ENCODE measurements at regions not wholly inside any gene's neighbourhood (a gene's known extent, or its start where the extent isn't known, plus 50 kb on each side); places are given as distances from the start of the nearest gene placed in this dataset.
A peak's percentile ranks its signal among the peaks of the same experiment; 100 is the strongest.
"Not testable (repeated sequence)": the region's sequence is repeated elsewhere in the genome, so short reads cannot be mapped to it uniquely, and the experiment has no call there.

DNA sequence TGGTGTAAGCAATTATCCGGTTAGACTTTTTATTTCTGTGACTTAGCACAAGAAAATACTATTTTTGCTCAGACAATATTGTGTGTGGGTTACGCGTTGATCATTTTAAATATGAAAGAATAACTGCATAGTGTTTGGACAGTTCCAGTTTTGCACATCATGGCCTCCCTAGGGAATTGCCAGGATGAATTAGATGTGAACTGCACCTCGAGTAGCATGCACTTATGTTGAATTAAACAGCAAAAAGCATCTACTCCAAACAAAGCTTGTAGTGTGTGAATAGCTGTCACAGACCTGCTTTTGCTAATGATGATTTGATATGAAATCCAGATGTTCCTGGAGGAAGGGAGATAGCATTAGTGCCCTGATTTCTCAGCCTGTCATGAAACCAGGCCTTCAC is 184.8 kb upstream of the NLGN4Y start:
- in situ Hi-C loops (cut with HindIII; ENCODE audit: low pct_unique_long_range_greater_than_20kb, low sequenced_read_pairs), result no loop called here
- no peak for DNase-seq (ENCODE audit: low read depth)

DNA sequence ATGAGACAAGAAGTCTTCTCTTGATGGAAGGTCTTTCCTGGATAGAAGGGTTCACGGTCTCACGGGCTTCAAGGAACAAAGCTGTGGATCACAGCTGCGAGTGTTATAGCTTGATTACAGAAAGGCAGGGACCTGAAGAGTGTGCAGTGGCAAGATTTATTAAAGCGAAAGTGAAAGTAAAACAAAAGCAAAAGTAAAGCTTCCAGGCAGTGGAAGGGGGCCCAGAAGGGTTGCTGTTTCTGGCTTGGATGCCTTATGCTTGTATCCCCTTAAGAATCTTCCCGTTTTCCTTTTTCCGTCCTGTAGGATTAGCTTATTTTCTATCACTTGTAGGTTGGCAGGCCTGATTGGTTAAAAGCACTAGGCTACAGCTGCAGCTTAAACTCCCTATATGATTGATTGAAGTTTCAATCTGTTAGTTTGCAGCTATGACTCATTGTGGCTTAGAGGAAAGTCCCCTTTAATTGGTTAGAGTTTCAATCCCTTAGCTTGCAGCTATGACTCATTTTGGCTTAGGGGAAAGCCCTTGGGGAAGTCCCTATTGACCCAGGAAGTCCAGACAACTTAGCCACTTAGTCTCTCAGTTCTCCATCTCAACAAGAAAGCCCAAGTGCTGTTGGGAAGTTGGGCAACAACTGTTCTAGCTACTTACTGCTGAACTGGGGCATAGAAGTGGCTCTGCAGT is 183.7 kb upstream of the NLGN4Y start:
- DNase-seq (ENCODE audit: low read depth), result peak; percentile 75

DNA sequence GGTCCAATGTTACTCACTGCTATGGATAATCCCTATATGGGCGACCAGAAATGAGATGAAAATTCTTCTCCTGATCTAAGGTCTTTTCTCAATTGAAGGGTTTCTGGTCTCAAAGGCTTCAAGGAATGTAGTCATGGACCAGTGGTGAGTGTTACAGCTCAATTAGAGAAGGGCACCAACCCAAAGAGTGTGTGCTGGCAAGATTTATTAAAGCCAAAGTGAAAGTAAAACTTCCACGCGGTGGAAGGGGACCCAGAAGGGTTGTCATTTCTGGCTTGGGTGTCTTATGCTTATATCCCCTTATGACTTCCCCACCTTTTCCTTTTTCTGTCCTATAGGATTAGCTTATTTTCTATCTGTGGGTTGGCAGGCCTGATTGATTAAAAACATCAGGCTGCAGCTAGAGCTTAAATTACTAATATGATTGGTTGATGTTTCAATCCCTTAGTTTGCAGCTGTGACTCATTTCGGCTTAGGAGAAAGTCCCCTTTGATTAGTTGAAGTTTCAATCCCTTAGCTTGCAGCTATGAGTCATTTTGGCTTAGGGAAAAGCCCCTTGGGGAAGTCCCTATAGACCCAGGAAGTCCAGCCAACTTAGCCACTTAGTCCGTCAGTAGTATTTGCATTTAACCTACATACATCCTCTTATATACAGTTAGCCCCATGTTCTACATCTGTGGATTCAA is 179.5 kb upstream of the NLGN4Y start:
- peak; percentile 28 for DNase-seq (ENCODE audit: low read depth)
- in situ Hi-C loops (cut with HindIII; ENCODE audit: low pct_unique_long_range_greater_than_20kb, low sequenced_read_pairs), result no loop called here

More for the DNA sequence above, 183.7 kb upstream of the NLGN4Y start:
- in situ Hi-C loops (cut with HindIII; ENCODE audit: low pct_unique_long_range_greater_than_20kb, low sequenced_read_pairs), result no loop called here

DNA sequence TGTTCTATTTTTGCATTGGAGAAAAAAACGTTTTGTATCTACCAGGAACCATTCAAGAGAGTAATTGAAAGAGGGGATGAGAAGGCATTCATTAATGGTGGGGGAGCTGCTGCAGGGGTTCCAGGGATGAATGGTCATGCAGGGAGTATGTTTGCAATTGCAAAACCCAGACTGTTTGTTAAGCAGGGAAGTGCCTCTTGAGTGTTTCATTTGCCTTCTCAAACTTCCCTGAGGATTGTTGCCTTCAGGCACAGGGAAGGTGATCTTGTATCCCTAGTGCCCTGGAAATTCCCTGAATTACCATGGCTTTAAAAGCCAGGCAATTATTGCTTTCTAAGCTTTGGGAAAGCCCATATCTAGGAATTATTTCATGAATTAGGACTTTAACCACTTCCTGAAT is 172.7 kb upstream of the NLGN4Y start:
- in situ Hi-C loops (cut with HindIII; ENCODE audit: low pct_unique_long_range_greater_than_20kb, low sequenced_read_pairs), result no loop called here
- no peak for DNase-seq (ENCODE audit: low read depth)

DNA sequence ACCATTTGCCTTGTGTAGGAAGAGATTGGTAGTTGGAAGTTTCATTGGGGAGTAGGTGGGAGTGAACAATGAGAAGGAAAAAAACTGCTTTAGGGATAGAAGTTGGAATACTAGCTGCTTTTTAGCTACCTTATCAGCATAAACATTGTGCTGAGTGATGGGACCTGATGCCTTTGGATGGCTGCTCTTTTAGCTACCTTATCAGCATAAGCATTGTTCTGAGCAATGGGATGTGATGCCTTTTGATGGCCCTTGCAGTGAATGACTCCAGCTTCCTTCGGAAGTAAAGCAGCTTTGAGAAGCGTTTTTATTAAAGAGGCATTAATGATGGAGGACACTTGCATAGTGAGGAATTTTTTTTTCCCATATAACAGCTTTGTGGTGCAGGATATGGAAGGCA is 168.2 kb upstream of the NLGN4Y start:
- DNase-seq (ENCODE audit: low read depth), result no peak
- in situ Hi-C loops (cut with HindIII; ENCODE audit: low pct_unique_long_range_greater_than_20kb, low sequenced_read_pairs), result no loop called here

DNA sequence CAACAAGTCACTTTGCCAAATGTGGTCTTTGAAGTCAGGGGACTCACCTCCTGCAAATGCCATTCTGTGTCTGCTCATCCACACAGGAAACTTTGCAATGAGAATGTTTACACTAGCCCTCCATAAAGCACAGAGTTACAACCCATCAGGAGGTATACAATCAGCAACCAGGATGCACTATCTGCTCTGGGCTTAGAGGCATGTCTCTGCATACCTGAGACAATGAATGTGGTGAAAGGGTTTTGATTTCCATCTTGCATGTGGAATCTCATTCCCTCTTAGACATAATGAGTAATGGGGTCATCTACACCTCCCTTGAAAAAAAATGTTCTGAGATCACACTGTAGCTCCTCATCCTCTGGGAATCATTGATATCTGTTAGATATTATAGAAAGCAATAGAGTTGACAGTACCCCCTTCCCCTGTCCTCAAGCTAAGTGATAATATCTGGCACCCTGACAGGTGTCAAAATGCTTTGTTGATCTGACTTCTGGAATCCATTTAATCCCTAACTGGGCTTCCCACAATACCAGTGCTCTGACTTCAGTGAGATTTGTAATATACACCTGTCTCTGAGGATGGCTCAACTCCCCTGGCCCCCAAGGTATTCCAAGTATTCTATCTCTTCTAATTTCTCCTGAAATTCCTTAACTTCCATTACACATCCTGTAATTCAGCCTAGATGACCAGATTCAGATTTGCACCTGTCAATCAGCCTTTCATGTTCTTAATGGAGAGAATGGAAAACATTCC is 163.4 kb upstream of the NLGN4Y start:
- in situ Hi-C loops (cut with HindIII; ENCODE audit: low pct_unique_long_range_greater_than_20kb, low sequenced_read_pairs), result no loop called here
- DNase-seq (ENCODE audit: low read depth), result no peak

DNA sequence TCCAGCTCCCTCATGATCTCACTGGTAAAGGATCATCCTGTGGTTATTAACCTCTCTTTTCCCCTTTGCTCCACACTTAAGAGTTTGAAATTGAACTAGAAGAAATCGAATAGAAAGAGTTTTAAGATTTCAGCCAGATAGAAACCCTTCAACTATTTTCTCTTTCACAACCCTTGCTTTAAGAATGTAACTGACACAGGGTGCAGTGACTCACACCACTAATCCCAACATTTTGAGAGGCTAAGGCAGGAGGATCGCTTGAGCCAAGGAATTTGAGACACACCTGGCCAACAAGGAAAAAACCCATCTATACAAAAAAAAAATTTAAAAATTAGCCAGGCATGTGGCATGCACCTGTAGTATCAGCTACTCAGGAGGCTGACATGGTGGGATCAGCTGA is 150.7 kb upstream of the NLGN4Y start:
- DNase-seq (ENCODE audit: low read depth), result no peak
- in situ Hi-C loops (cut with HindIII; ENCODE audit: low pct_unique_long_range_greater_than_20kb, low sequenced_read_pairs), result no loop called here

DNA sequence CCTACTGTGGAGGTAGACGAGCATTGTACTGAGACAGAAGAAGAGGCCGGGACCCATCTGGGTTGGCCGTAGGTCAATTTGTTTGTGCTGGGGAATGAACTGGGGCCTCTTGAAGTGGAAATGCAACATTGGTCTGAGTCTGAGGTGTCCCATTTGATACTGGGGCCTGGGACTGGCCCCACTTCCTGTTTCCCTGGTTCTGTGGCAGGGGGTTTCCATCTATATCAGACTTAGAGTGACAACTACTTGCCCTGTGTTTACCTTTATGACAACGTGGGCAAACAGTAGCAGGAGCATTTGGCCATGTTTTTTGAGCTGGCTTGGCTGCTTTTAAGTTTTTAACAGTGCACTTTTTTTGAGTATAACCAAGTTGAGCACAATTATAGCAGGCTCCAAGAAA is 146.1 kb upstream of the NLGN4Y start:
- DNase-seq (ENCODE audit: low read depth), result no peak
- in situ Hi-C loops (cut with HindIII; ENCODE audit: low pct_unique_long_range_greater_than_20kb, low sequenced_read_pairs), result no loop called here

DNA sequence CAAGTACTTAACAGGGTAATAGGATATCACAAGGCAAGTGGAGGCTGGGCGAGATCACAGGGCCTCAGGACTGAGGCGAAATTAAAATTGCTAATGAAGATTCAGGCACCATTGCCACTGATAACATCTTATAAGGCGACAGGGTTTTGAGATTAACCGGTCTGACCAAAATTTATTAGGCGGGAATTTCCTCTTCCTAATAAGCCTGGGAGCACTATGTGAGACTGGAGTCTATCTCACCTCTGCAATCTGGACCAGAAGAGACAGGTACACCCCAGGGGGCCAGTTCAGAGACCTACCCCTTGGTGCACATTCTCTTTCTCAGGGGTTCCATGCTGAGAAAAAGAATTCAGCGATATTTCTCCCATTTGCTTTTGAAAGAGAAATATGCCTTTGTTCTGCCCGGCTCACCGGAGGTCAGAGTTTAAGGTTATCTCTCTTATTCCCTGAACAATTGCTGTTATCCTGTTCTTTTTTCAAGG is 113.7 kb upstream of the NLGN4Y start:
- in situ Hi-C loops (cut with HindIII; ENCODE audit: low pct_unique_long_range_greater_than_20kb, low sequenced_read_pairs); DNase-seq (ENCODE audit: low read depth): not testable (repeated sequence)

DNA sequence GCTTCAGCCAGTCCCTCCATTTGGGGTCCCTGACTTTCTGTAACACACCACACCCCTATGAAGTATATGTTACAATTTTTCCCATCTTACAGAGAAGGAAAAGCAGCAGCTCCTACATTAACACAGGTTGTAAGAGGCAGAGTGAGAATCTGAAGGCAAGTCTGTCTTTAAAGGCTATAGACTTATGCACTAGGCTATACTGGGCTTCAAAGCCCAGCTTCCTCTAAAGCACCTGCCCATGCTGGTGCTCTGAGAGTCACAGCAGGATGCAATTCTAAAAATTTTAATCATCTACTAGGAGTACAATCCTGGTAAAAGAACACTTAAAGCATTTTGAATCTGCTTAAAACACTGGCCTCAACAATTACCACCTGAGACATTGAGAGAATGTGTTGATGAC is 113.0 kb upstream of the NLGN4Y start:
- in situ Hi-C loops (cut with HindIII; ENCODE audit: low pct_unique_long_range_greater_than_20kb, low sequenced_read_pairs), result no loop called here
- DNase-seq (ENCODE audit: low read depth), result no peak

DNA sequence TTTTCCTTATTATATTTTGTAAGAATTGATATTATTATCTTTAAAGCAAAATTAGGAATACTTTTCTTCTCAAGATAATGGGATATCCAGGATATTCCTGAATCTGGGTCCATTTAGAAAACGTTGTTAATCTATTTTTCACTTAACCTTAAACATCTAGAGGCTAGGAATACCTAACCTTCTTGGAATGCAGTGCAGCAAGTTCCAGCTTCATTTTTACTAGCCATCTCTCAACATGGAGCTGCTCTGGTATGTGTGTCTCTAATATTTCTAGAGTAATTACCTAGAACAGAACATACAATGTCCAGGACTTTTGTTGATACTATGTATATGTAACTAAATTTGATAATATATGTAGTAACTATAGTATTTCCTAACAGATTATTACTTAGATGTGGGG is 87.8 kb upstream of the NLGN4Y start:
- no peak for DNase-seq (ENCODE audit: low read depth)
- in situ Hi-C loops (cut with HindIII; ENCODE audit: low pct_unique_long_range_greater_than_20kb, low sequenced_read_pairs), result no loop called here

DNA sequence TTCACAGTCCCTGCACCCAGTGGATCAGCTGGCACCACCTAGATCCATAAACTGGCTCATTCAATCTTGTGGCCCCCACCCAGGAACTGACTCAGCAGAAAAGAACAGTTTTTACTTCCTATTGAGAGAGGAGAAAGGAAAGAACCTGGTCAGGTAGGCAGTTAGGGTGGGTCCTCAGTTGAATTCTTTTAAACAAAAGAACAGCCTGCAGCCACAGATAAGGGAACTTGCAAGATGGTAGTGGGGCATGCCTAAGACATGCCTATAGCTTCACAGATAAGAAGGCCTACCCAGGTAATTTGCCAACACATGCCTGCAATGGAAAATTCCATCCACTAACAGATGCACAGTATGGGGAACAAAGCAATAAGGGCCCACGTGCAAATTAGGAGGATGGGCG is 86.7 kb upstream of the NLGN4Y start:
- in situ Hi-C loops (cut with HindIII; ENCODE audit: low pct_unique_long_range_greater_than_20kb, low sequenced_read_pairs), result no loop called here
- DNase-seq (ENCODE audit: low read depth), result no peak

DNA sequence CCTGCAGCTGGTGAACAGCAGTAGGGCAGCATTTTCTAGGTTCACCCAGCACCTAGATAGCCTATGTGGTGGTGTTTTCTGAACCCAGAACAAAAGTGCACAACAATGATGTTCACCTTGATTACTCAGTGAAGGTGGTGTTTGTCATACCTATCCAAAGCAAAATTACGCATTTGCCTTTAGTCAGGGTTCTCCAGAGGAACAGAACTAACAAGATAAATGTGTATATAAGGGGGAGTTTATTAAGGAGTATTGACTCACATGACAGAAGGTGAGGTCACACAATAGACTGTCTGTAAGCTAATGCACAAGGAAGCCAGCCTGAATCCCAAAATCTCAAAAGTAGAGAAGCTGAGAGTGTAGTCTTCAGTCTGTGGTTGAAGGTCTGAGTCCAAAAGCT is 85.9 kb upstream of the NLGN4Y start:
- in situ Hi-C loops (cut with HindIII; ENCODE audit: low pct_unique_long_range_greater_than_20kb, low sequenced_read_pairs), result no loop called here
- DNase-seq (ENCODE audit: low read depth), result no peak

DNA sequence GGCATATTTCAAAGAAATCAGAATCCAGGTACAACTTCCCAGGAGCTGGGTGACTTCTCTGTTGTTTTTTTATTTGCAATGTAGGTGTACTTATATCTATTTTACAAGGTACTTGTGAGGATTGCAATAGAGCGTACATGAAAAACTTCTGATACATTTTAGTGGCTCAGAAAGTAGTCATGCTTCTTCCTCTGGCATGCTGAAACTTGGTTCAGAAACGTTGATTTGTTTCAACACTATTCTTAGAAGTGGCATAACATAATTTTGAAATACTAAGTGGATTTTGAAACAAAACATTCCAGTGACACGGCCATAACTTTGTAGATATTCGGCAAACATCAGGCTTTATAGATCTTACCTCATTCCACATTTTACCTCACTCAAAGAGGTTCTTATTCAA is 79.8 kb upstream of the NLGN4Y start:
- DNase-seq (ENCODE audit: low read depth), result no peak
- in situ Hi-C loops (cut with HindIII; ENCODE audit: low pct_unique_long_range_greater_than_20kb, low sequenced_read_pairs), result no loop called here

DNA sequence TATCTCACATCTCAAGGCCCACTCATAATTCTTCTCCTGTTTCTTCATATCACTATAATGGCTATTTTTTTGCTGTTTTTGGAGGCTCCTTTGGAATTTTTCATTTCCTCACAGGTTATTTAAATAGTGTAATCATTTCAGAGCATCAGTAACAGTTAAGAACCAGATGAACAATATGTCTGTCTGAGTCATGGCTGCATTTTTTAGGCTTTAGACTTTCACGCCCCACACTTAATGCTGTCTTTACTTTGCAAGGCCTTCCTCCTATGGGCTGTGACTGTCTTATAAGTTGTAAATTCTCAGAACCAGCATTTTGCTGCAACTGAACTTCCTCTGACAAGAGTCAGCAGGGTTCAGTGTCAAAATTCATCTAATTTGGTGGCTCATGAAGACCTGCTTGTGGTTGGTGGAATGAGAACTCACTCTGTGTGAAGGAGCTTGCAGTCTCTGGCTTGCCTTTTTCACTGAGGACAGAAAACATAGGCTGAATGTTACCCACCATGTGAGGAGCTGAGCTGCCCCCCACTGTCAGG is 56.1 kb upstream of the NLGN4Y start:
- in situ Hi-C loops (cut with HindIII; ENCODE audit: low pct_unique_long_range_greater_than_20kb, low sequenced_read_pairs), result no loop called here
- DNase-seq (ENCODE audit: low read depth), result no peak

DNA sequence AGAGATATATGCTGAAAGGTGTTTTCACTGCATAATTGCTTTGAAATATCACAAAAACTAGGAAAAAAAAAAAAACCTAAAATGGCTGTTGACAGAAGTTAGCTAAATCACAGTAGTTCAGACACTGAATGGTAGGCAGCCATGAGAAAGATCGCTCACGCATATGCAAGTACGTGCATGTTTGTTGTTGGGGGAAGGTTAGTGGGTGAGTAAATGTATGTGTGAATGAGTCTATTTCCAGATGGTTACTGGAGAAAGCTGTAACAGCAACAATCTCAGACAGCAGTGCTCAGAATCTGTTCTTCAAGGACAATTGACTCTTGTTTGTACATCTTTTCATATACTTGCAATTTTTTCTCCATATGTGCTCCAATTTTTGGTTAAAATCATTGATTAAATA is 51.9 kb upstream of the NLGN4Y start:
- no peak for DNase-seq (ENCODE audit: low read depth)

DNA sequence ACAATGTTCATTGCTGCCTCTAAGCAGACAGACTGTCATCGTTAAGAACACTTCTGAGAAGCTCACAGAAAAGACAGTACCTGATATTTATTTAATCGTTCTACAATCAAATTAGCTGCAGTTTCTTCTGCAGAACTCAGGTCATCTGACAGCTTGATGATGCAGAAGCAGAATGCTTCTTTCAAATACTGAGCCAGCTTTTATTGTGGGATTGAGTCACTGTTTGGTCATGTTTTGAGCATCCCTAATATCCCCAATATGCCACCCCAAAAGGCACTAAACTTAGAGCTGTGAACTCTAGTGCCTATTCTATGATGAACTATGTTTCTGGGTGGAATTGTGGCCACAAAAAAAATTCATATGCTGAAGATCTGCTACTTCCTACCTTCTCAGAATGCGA is 51.0 kb upstream of the NLGN4Y start:
- no peak for DNase-seq (ENCODE audit: low read depth)
- in situ Hi-C loops (cut with HindIII; ENCODE audit: low pct_unique_long_range_greater_than_20kb, low sequenced_read_pairs), result no loop called here

More for the DNA sequence above, 51.9 kb upstream of the NLGN4Y start:
- in situ Hi-C loops (cut with HindIII; ENCODE audit: low pct_unique_long_range_greater_than_20kb, low sequenced_read_pairs), result no loop called here
